DND-41 (cell line): ENCODE measurements at regions not wholly inside any gene's neighbourhood (a gene's known extent, or its start where the extent isn't known, plus 50 kb on each side); places are given as distances from the start of the nearest gene placed in this dataset.

Experiments
- CTCF ChIP-seq: IDR thresholded peaks from 2 replicates; pipeline ENCODE4 v1.5.1; 2012; ENCODE audit warnings: borderline replicate concordance, low read length, moderate library complexity, mild to moderate bottlenecking; ENCODE audit not compliant: poor library complexity, severe bottlenecking; ENCODE audit errors: extremely low read depth
- EZH2 ChIP-seq: IDR thresholded peaks from 3 replicates; pipeline ENCODE4 v1.6.1; 2012; ENCODE audit warnings: borderline replicate concordance, low read depth, mild to moderate bottlenecking, moderate library complexity, low read length, inconsistent platforms; ENCODE audit not compliant: severe bottlenecking

GRCh38 chr6:15818044-15818443 lies 155.2 kb upstream of the DTNBP1 start:
- TF ChIP-seq CTCF (no peak), EZH2 (no peak)
